WTC11 (cell line): ENCODE measurements at regions not wholly inside any gene's neighbourhood (a gene's known extent, or its start where the extent isn't known, plus 50 kb on each side); places are given as distances from the start of the nearest gene placed in this dataset.

Experiments used
- ATAC-seq: fragments of 200-7000 bp; cut with Tn5 transposase; 2 replicates; pipeline ENCODE4 v1.10.0; 2021; ENCODE audit warnings: mild to moderate bottlenecking, moderate library complexity
- CTCF ChIA-PET: fragments of 300-600 bp; sonication (Branson Sonifier 250); formaldehyde crosslinking; loops from one replicate; lab custom pipeline; 2021; ENCODE audit warnings: antibody characterized with exemption; lab: Charles Lee
- POLR2A ChIA-PET: fragments of 350-600 bp; sonication (Branson Sonifier 250); formaldehyde crosslinking; loops from one replicate; lab custom pipeline; 2021; ENCODE audit warnings: antibody characterized with exemption; lab: Charles Lee
- DNase-seq: peaks from one replicate; pipeline ENCODE4 v3.0.0; 2021; ENCODE audit warnings: low spot score
- H3K27ac Mint-ChIP-seq: 2 replicates; pipeline ENCODE4 v1.8.0; 2021; ENCODE audit warnings: mixed read lengths
- H3K27me3 Mint-ChIP-seq: 2 replicates; pipeline ENCODE4 v1.8.0; 2021; ENCODE audit warnings: low read depth, mild to moderate bottlenecking, moderate library complexity, mixed read lengths
- H3K36me3 Mint-ChIP-seq: 2 replicates; pipeline ENCODE4 v1.8.0; 2021; ENCODE audit warnings: mixed read lengths
- H3K4me1 Mint-ChIP-seq: 2 replicates; pipeline ENCODE4 v1.8.0; 2022; ENCODE audit warnings: mixed read lengths
- H3K4me3 Mint-ChIP-seq: 2 replicates; pipeline ENCODE4 v1.8.0; 2021; ENCODE audit warnings: mild to moderate bottlenecking, moderate library complexity, mixed read lengths
- H3K9me3 Mint-ChIP-seq: 2 replicates; pipeline ENCODE4 v1.8.0; 2021; ENCODE audit warnings: mixed read lengths
- AFF4 ChIP-seq: sonication (generic); formaldehyde crosslinking; IDR thresholded peaks from 2 replicates; pipeline ENCODE4 v1.8.1; 2023; ENCODE audit warnings: mild to moderate bottlenecking, missing genetic modification reagents, borderline replicate concordance
- ATF3 ChIP-seq: sonication (generic); formaldehyde crosslinking; conservative IDR thresholded peaks from 2 replicates; pipeline ENCODE4 v1.8.1; 2022; ENCODE audit warnings: mild to moderate bottlenecking, missing genetic modification reagents
- ATF6 ChIP-seq: sonication (generic); formaldehyde crosslinking; IDR thresholded peaks from 2 replicates; pipeline ENCODE4 v1.8.1; 2023; ENCODE audit warnings: mild to moderate bottlenecking, missing genetic modification reagents
- CDX4 ChIP-seq: fragments of 250-450 bp; sonication (Bioruptor Pico); IDR thresholded peaks from 2 replicates; pipeline ENCODE4 v1.9.0; 2021; ENCODE audit warnings: moderate library complexity, mild to moderate bottlenecking, inconsistent platforms, borderline replicate concordance
- CREB1 ChIP-seq: sonication (generic); formaldehyde crosslinking; IDR thresholded peaks from 2 replicates; pipeline ENCODE4 v1.8.0; 2023; ENCODE audit warnings: mild to moderate bottlenecking, missing genetic modification reagents
- E2F1 ChIP-seq: sonication (generic); formaldehyde crosslinking; IDR thresholded peaks from 2 replicates; pipeline ENCODE4 v1.8.0; 2022; ENCODE audit warnings: mild to moderate bottlenecking, missing genetic modification reagents
- FOXP1 ChIP-seq: sonication (generic); formaldehyde crosslinking; IDR thresholded peaks from 2 replicates; pipeline ENCODE4 v1.8.0; 2022; ENCODE audit warnings: missing genetic modification reagents, mild to moderate bottlenecking, moderate library complexity, borderline replicate concordance
- HMGA2 ChIP-seq: fragments of 250-450 bp; sonication (Bioruptor Pico); IDR thresholded peaks from 2 replicates; pipeline ENCODE4 v1.4.0; 2021; ENCODE audit warnings: mild to moderate bottlenecking, moderate library complexity
- IRF2 ChIP-seq: sonication (generic); formaldehyde crosslinking; IDR thresholded peaks from 2 replicates; pipeline ENCODE4 v1.8.0; 2022; ENCODE audit warnings: low read depth, missing genetic modification reagents, borderline replicate concordance
- MXD4 ChIP-seq: fragments of 250-450 bp; sonication (Bioruptor Pico); IDR thresholded peaks from 2 replicates; pipeline ENCODE4 v1.8.0; 2021; ENCODE audit warnings: mild to moderate bottlenecking, moderate library complexity, borderline replicate concordance
- MYBL2 ChIP-seq: sonication (generic); formaldehyde crosslinking; IDR thresholded peaks from 2 replicates; pipeline ENCODE4 v1.8.1; 2023; ENCODE audit warnings: mild to moderate bottlenecking, moderate library complexity, missing genetic modification reagents
- NFATC4 ChIP-seq: fragments of 250-450 bp; sonication (Bioruptor Pico); IDR thresholded peaks from 2 replicates; pipeline ENCODE4 v1.9.0; 2021; ENCODE audit warnings: mild to moderate bottlenecking
- NFYB ChIP-seq: sonication (generic); formaldehyde crosslinking; conservative IDR thresholded peaks from 2 replicates; pipeline ENCODE4 v1.8.0; 2022; ENCODE audit warnings: low read depth, missing genetic modification reagents
- SMAD4 ChIP-seq: sonication (generic); formaldehyde crosslinking; IDR thresholded peaks from 2 replicates; pipeline ENCODE4 v1.8.0; 2022; ENCODE audit warnings: mild to moderate bottlenecking, missing genetic modification reagents
- SOX15 ChIP-seq: fragments of 250-450 bp; sonication (Bioruptor Pico); IDR thresholded peaks from 2 replicates; pipeline ENCODE4 v1.9.0; 2021; ENCODE audit warnings: mild to moderate bottlenecking
- TCF7 ChIP-seq: sonication (generic); formaldehyde crosslinking; IDR thresholded peaks from 2 replicates; pipeline ENCODE4 v1.8.0; 2022; ENCODE audit warnings: mild to moderate bottlenecking, low read depth, missing genetic modification reagents, moderate library complexity
- USF2 ChIP-seq: sonication (generic); formaldehyde crosslinking; IDR thresholded peaks from 2 replicates; pipeline ENCODE4 v1.8.1; 2023; ENCODE audit warnings: mild to moderate bottlenecking, missing genetic modification reagents, moderate library complexity
- ZBTB21 ChIP-seq: sonication (generic); formaldehyde crosslinking; IDR thresholded peaks from 2 replicates; pipeline ENCODE4 v1.8.1; 2023; ENCODE audit warnings: mild to moderate bottlenecking, missing genetic modification reagents, borderline replicate concordance
- ZNF232 ChIP-seq: sonication (generic); formaldehyde crosslinking; IDR thresholded peaks from 2 replicates; pipeline ENCODE4 v1.8.0; 2022; ENCODE audit warnings: mild to moderate bottlenecking, missing genetic modification reagents
- ZNF396 ChIP-seq: fragments of 250-450 bp; sonication (Bioruptor Pico); IDR thresholded peaks from 2 replicates; pipeline ENCODE4 v1.8.0; 2021; ENCODE audit warnings: mild to moderate bottlenecking, moderate library complexity, borderline replicate concordance
- ZSCAN18 ChIP-seq: fragments of 250-450 bp; sonication (Bioruptor Pico); IDR thresholded peaks from 2 replicates; pipeline ENCODE4 v2.1.2; 2022; ENCODE audit warnings: mild to moderate bottlenecking, moderate library complexity

- TF ChIP-seq USF2 (no peak), ZNF396 (CRISPR knock-in tag) (no peak), E2F1 (CRISPR knock-in tag) (no peak)
Measured at GRCh38 chr9:103514767-103515166, 519.6 kb downstream of the CYLC2 start (continued).

GRCh38 chr9:103522409-103522808 lies 527.3 kb downstream of the CYLC2 start:
- no peaks in the 10 kb centered on the region for H3K36me3 Mint-ChIP-seq
- ATAC-seq (no peak), DNase-seq (no peak)
- no peaks in the 10 kb centered on the region for H3K27me3 Mint-ChIP-seq
- no peak overlapping the region for H3K4me3 Mint-ChIP-seq
- ChIA-PET CTCF (no interaction called here), POLR2A (no interaction called here)
- no peaks in the 10 kb centered on the region for H3K4me1 Mint-ChIP-seq
- H3K9me3 Mint-ChIP-seq = no peaks in the 10 kb centered on the region
- H3K27ac Mint-ChIP-seq = no peak overlapping the region
- TF ChIP-seq TCF7 (CRISPR knock-in tag) (no peak), HMGA2 (CRISPR knock-in tag) (peak; percentile 98)

- no peaks in the 10 kb centered on the region for H3K27me3 Mint-ChIP-seq
- no peak overlapping the region for H3K27ac Mint-ChIP-seq
- TF ChIP-seq ATF3 (CRISPR knock-in tag) (no peak), CREB1 (CRISPR knock-in tag) (no peak), ATF6 (CRISPR knock-in tag) (no peak), AFF4 (no peak), NFATC4 (CRISPR knock-in tag) (no peak), ZNF232 (no peak), ZSCAN18 (CRISPR knock-in tag) (no peak), NFYB (no peak), CDX4 (CRISPR knock-in tag) (no peak), SOX15 (CRISPR knock-in tag) (no peak), FOXP1 (CRISPR knock-in tag) (no peak), MYBL2 (no peak), SMAD4 (CRISPR knock-in tag) (no peak), ZBTB21 (CRISPR knock-in tag) (no peak), MXD4 (CRISPR knock-in tag) (no peak), IRF2 (CRISPR knock-in tag) (no peak)
- ChIA-PET CTCF (no interaction called here), POLR2A (no interaction called here)
- ATAC-seq (peak; percentile 65), DNase-seq (no peak)
- no peaks in the 10 kb centered on the region for H3K36me3 Mint-ChIP-seq
- no peak overlapping the region for H3K4me3 Mint-ChIP-seq
- peaks cover 12% of the 10 kb centered on the region for H3K4me1 Mint-ChIP-seq
- H3K9me3 Mint-ChIP-seq = peaks cover 4% of the 10 kb centered on the region; the same call in 1 of the 2 replicates
Measured at GRCh38 chr9:103530934-103531333, 535.8 kb downstream of the CYLC2 start.
